NCI-H526 (cell line): ENCODE measurements at regions not wholly inside any gene's neighbourhood (a gene's known extent, or its start where the extent isn't known, plus 50 kb on each side); places are given as distances from the start of the nearest gene placed in this dataset.

ENCODE experiments used
- DNase-seq, 2 experiments: peaks; one replicate each; lab custom pipeline; 2025; lab: John Stamatoyannopoulos, UW

DNA sequence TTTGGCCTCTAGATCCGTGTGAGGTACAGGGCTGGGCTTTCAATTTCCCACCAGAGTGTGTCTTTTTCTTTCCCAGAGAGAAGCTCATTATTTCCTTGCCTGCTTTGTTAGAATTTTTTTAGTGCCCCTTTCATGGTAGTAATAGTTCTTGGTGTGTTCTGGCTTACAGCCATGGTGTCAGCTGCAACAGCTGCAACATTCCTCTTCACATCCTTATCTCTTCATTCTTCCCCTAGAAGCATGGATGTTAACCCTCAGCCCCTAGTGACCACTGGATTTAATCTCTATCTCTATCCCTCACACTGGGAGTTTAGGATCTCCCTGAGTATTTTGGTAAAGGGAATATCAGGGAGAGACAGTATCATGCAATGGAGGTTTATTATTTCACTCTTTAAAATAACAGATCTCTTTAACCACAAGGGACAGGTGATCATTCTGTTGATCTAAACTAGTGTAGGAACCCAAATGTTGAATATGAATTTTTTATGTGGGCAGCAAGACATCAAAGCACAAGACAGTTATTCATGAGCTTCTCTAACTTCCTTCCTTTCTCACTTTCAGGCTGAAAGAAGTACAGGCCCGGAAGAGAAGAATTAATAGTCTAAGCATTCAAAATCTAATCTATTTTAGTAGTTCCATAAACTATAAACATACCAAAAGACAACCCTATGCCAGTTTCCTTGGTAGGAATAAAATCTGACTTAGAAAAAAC, 160.2 kb downstream of the FAM170A start:
- DNase-seq = no peak

- no peak for DNase-seq
Measured at GRCh38 chr5:119792161-119792799, 162.9 kb downstream of the FAM170A start.

GRCh38 chr5:119795768-119796167, 166.4 kb downstream of the FAM170A start:
- DNase-seq = no peak

- DNase-seq = no peak
Measured at GRCh38 chr5:119801570-119801969, 172.2 kb downstream of the FAM170A start.

DNA sequence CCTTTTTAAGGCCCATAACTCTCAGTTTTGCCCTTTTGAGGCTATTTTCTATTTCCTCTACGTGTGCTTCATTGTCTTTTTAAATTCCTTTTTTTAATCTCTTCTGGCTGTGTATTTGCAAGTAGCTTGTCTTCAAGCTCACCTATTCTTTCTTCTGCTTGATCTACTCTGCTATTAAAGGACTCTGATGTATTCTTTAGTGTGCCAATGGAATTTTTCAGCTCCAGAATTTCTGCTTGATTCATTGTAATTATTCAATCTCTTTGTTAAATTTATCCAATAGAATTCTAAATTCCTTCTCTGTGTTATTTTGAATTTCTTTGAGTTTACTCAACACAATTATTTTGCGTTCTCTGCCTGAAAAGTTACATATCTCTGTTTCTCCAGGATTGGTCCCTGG, 178.7 kb downstream of the FAM170A start:
- DNase-seq = no peak

DNA sequence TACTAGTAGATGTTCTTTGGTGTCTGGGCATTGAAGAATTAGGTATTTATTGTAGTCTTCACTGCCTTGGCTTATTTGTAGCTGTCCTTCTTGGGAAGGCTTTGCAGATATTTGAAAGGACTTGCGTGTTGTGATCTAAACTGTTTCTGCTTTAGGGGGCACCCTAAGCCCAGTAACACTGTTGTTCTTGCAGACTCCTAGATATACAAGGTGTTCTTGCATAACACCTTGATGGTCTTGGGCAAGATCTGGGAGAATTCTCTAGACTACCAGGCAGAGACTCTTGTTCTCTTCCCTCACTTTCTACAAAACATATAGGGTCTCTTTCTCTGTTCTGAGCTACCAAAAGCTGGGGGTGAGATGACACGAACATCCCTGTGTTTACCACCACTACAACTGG, 179.1 kb downstream of the FAM170A start:
- DNase-seq = no peak

DNA sequence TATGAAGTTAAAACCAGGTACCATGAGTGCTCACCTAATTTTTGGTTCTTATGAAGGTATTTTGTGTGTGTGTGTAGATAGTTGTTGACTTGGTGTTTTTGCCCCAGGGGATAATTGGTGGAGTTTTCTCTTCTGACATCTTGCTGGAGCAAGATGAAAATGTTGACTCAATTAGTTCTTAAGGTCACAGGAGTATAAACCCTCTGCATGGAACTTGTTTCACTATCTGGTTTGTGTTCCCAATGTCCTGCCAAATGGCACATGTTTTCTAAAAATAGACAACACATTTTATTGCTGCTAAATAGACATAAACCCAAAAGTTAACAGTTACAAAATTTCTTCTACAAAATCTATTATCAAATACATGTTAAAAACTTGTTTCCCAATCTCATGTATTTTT, 180.9 kb downstream of the FAM170A start:
- no peak for DNase-seq

DNA sequence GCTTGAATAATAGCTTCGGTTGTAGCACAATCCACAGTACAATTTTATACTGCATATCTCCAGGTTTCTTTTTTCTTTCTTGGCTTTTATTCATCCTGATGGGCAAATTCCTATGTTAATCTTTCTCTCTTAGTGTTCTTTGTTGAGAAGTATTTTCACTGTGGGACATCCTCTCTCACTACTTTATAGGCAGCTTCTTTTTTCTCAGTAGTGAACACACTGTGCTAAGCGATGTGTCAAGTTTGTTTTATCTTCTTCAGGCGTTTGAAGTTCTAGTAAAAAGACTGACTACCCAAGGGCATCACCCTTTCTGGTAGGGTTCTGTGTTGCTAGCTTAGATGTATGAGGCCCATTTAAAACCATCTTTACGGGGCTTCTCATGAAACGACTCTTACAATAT, 182.1 kb downstream of the FAM170A start:
- no peak for DNase-seq

- DNase-seq = no peak
Measured at GRCh38 chr5:119814655-119815054, 185.3 kb downstream of the FAM170A start.

GRCh38 chr5:119816055-119816454, 186.7 kb downstream of the FAM170A start:
- no peak for DNase-seq

GRCh38 chr5:119820016-119820415, 190.7 kb downstream of the FAM170A start:
- no peak for DNase-seq

- no peak for DNase-seq
Measured at GRCh38 chr5:119820608-119821007, 191.2 kb downstream of the FAM170A start.

DNA sequence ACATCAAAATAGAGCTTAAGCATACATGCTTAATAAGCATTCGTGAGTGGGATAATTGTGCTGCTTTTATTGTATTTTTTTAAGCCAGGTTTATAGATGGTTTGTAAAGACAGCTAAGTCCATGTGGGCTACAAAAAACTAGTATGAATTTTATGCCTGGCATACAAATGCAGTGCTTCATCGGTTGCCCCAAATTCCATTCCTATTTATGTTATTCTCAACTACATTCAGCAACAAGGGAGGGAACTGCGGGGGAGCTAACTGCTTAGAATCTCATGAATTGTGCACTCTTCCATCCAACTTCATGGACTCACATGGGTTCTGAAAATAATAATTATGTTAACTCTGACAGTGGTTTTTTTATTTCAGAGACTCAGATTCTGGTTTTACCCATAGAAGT, 199.2 kb downstream of the FAM170A start:
- no peak for DNase-seq

- DNase-seq = no peak
Measured at GRCh38 chr5:119829341-119829740, 200.0 kb downstream of the FAM170A start.

GRCh38 chr5:119833176-119833575, 203.8 kb downstream of the FAM170A start:
- no peak for DNase-seq

- DNase-seq = no peak
Measured at GRCh38 chr5:119840175-119840574, 210.8 kb downstream of the FAM170A start.

DNA sequence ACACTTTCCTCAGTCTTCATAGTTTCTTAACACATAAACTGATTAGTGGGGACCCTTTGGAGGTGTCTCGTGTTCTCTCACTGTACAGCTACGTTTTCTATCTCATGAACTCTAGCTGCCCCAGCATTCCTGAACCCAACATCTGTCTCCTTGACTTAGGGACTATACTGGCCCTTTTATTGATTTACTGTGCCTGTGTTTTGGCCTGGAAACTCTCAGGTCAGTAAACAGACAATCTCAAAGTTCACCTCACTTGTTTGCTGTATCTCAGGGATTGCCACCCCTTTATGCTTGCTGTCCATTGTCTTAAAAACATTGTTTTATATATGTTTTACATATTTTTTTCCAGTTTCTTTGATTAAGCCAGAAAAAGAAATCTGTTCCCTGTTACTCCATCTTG, 222.8 kb downstream of the FAM170A start:
- no peak for DNase-seq

- no peak for DNase-seq
Measured at GRCh38 chr5:119860463-119860862, 231.1 kb downstream of the FAM170A start.

DNA sequence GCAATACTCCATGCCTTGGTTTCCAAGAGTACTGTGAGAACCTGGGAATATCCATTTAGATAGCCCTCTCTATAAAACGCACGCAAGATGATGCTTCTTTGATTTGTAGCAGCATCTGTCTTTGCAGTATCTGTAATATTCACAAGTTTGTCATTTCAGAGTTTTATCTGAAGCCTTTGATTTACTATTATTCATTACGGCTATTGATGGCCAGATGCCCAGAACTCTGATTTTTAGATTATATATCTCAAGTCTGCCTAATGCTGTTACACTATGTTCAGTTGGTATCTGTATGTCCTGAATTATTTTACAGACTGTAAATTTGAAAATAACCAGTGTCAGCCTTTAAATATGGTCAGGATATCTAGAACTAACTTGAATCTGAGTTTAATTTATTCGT, 233.3 kb downstream of the FAM170A start:
- no peak for DNase-seq

- no peak for DNase-seq
Measured at GRCh38 chr5:119864286-119864685, 234.9 kb downstream of the FAM170A start.

DNA sequence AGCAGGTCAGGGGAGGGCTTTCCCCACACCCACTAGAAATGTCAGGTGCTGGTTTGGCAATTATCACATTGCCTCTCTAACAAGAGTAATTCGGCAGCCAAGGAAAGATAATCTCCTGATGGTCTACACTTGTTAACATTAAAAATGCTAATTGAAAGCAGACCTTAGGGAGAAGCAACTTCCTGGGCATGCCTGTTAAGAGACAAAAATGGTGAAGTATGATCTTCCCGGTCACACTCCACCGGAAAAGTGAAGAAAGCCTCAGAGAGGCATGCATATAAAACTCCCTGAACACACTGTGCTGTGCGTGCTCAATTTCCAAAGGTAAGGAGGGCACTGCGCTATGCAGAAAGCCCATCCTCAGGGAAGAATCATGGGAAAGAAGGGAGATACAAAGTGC, 244.3 kb downstream of the FAM170A start:
- DNase-seq = no peak

- no peak for DNase-seq
Measured at GRCh38 chr5:119876522-119876921, 247.2 kb downstream of the FAM170A start.

DNA sequence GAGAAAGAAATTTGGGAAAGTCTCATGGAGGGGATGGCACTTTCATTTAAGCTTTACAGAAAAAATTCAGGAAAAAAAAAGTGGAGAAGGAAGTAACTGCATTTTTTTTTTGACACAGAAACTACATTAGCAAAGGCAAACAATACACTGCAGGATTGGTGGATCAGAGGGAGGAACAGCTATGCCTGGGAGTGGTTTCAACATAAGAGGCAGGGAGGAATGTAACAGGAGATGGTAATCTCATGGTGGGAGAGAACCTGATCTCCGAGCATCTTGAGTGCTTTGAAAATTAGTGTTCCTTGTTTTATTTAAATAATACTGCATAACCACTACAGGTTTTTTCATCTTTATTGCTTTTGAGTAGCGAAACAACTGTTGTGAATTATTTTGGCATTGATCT, 249.4 kb downstream of the FAM170A start:
- no peak for DNase-seq

- DNase-seq = no peak
Measured at GRCh38 chr5:119879446-119879845, 250.1 kb downstream of the FAM170A start.
